T-helper 17 cell (primary cell): ENCODE measurements at regions not wholly inside any gene's neighbourhood (a gene's known extent, or its start where the extent isn't known, plus 50 kb on each side); places are given as distances from the start of the nearest gene placed in this dataset.
A peak's percentile ranks its signal among the peaks of the same experiment; 100 is the strongest.

Source experiments
- ATAC-seq: fragments of 150-1000 bp; cut with Tn5 transposase; 2 replicates; pipeline ENCODE4 v1.10.0; 2021; ENCODE audit warnings: mild to moderate bottlenecking, moderate library complexity
- DNase-seq, 3 donors: peaks; one replicate each; pipeline versions ENCODE4 v3.0.0 to v3.0.0-alpha.2; 2020 to 2021
- H3K9me3 ChIP-seq: one replicate; pipeline ENCODE4 v1.7.0; 2013; ENCODE audit warnings: low read length, mild to moderate bottlenecking; ENCODE audit not compliant: control insufficient read depth, poor library complexity, severe bottlenecking
- H3K27ac Mint-ChIP-seq: one replicate; pipeline ENCODE4 v1.8.0; 2022; ENCODE audit warnings: mild to moderate bottlenecking, moderate library complexity, mixed read lengths
- H3K27me3 Mint-ChIP-seq: one replicate; pipeline ENCODE4 v1.8.0; 2022; ENCODE audit warnings: mixed read lengths
- H3K36me3 Mint-ChIP-seq: one replicate; pipeline ENCODE4 v1.8.0; 2022; ENCODE audit warnings: low read depth, mixed read lengths
- H3K4me1 Mint-ChIP-seq: one replicate; pipeline ENCODE4 v1.8.0; 2022; ENCODE audit warnings: mild to moderate bottlenecking, mixed read lengths
- H3K4me3 Mint-ChIP-seq: one replicate; pipeline ENCODE4 v1.8.0; 2022; ENCODE audit warnings: mild to moderate bottlenecking, moderate library complexity, mixed read lengths

- H3K4me1 Mint-ChIP-seq = peaks cover 21% of the 10 kb centered on the region
- ATAC-seq = no peak
- peaks cover 2% of the 10 kb centered on the region for H3K36me3 Mint-ChIP-seq
- DNase-seq = no peak
- no peaks in the 10 kb centered on the region for H3K9me3 ChIP-seq
- H3K27ac Mint-ChIP-seq = no peak overlapping the region
- H3K4me3 Mint-ChIP-seq = peak overlapping the region; percentile 33
- no peaks in the 10 kb centered on the region for H3K27me3 Mint-ChIP-seq
These were observed 77.4 kb downstream of the NCOR2 start for GRCh38 chr12:124489915-124490583.

GRCh38 chr12:124489220-124489619 is 78.2 kb downstream of the NCOR2 start:
- H3K9me3 ChIP-seq = no peaks in the 10 kb centered on the region
- H3K4me3 Mint-ChIP-seq = no peak overlapping the region
- ATAC-seq = no peak
- peaks cover 18% of the 10 kb centered on the region for H3K4me1 Mint-ChIP-seq
- peaks cover 6% of the 10 kb centered on the region for H3K36me3 Mint-ChIP-seq
- peak overlapping the region; percentile 65 for H3K27ac Mint-ChIP-seq
- no peak for DNase-seq
- no peaks in the 10 kb centered on the region for H3K27me3 Mint-ChIP-seq

- ATAC-seq (no peak), DNase-seq (no peak)
- Mint-ChIP-seq H3K4me1 (peaks cover 17% of the 10 kb centered on the region), H3K36me3 (peaks cover 6% of the 10 kb centered on the region), H3K4me3 (no peak overlapping the region), H3K27me3 (no peaks in the 10 kb centered on the region), H3K27ac (peak overlapping the region; percentile 65)
- H3K9me3 ChIP-seq = no peaks in the 10 kb centered on the region
These were observed 78.9 kb downstream of the NCOR2 start for GRCh38 chr12:124488520-124488919.

GRCh38 chr12:124487834-124488165 is 79.6 kb downstream of the NCOR2 start:
- Mint-ChIP-seq H3K36me3 (peaks cover 6% of the 10 kb centered on the region), H3K27me3 (no peaks in the 10 kb centered on the region), H3K27ac (peak overlapping the region; percentile 65), H3K4me3 (no peak overlapping the region), H3K4me1 (peaks cover 13% of the 10 kb centered on the region)
- ATAC-seq (no peak), DNase-seq (no peak)
- H3K9me3 ChIP-seq = no peaks in the 10 kb centered on the region

GRCh38 chr12:124487066-124487833 is 80.2 kb downstream of the NCOR2 start:
- H3K27me3 Mint-ChIP-seq = no peaks in the 10 kb centered on the region
- no peak overlapping the region for H3K4me3 Mint-ChIP-seq
- H3K4me1 Mint-ChIP-seq = peaks cover 12% of the 10 kb centered on the region
- peak overlapping the region; percentile 65 for H3K27ac Mint-ChIP-seq
- no peak for DNase-seq
- H3K36me3 Mint-ChIP-seq = peaks cover 6% of the 10 kb centered on the region
- no peaks in the 10 kb centered on the region for H3K9me3 ChIP-seq
- ATAC-seq = no peak

GRCh38 chr12:124486346-124486963 is 81.0 kb downstream of the NCOR2 start:
- peaks cover 13% of the 10 kb centered on the region for H3K4me1 Mint-ChIP-seq
- peaks cover 6% of the 10 kb centered on the region for H3K36me3 Mint-ChIP-seq
- H3K4me3 Mint-ChIP-seq = no peak overlapping the region
- H3K9me3 ChIP-seq = no peaks in the 10 kb centered on the region
- no peak for DNase-seq
- no peak overlapping the region for H3K27ac Mint-ChIP-seq
- no peaks in the 10 kb centered on the region for H3K27me3 Mint-ChIP-seq
- no peak for ATAC-seq

GRCh38 chr12:124485371-124485770 is 82.0 kb downstream of the NCOR2 start:
- Mint-ChIP-seq H3K36me3 (peaks cover 8% of the 10 kb centered on the region), H3K4me1 (peaks cover 19% of the 10 kb centered on the region), H3K27me3 (no peaks in the 10 kb centered on the region), H3K27ac (peak overlapping the region; percentile 11), H3K4me3 (no peak overlapping the region)
- no peak for ATAC-seq
- DNase-seq = no peak
- no peaks in the 10 kb centered on the region for H3K9me3 ChIP-seq

GRCh38 chr12:124484526-124484953 is 82.9 kb downstream of the NCOR2 start:
- Mint-ChIP-seq H3K36me3 (peaks cover 8% of the 10 kb centered on the region), H3K4me3 (no peak overlapping the region), H3K27me3 (no peaks in the 10 kb centered on the region), H3K4me1 (peaks cover 20% of the 10 kb centered on the region), H3K27ac (no peak overlapping the region)
- ATAC-seq (peak; percentile 35), DNase-seq (no peak)
- no peaks in the 10 kb centered on the region for H3K9me3 ChIP-seq

GRCh38 chr12:124484067-124484466 is 83.3 kb downstream of the NCOR2 start:
- DNase-seq (no peak), ATAC-seq (no peak)
- Mint-ChIP-seq H3K27ac (no peak overlapping the region), H3K27me3 (no peaks in the 10 kb centered on the region), H3K4me3 (no peak overlapping the region), H3K4me1 (peaks cover 24% of the 10 kb centered on the region), H3K36me3 (peaks cover 8% of the 10 kb centered on the region)
- no peaks in the 10 kb centered on the region for H3K9me3 ChIP-seq

GRCh38 chr12:124482901-124483799 is 84.3 kb downstream of the NCOR2 start:
- no peak overlapping the region for H3K27ac Mint-ChIP-seq
- H3K36me3 Mint-ChIP-seq = peaks cover 12% of the 10 kb centered on the region
- no peak overlapping the region for H3K4me3 Mint-ChIP-seq
- H3K9me3 ChIP-seq = no peaks in the 10 kb centered on the region
- peaks cover 29% of the 10 kb centered on the region for H3K4me1 Mint-ChIP-seq
- DNase-seq (no peak), ATAC-seq (no peak)
- H3K27me3 Mint-ChIP-seq = no peaks in the 10 kb centered on the region

- Mint-ChIP-seq H3K27ac (no peak overlapping the region), H3K27me3 (no peaks in the 10 kb centered on the region), H3K4me1 (peaks cover 28% of the 10 kb centered on the region), H3K4me3 (no peak overlapping the region), H3K36me3 (peaks cover 13% of the 10 kb centered on the region)
- DNase-seq (no peak), ATAC-seq (no peak)
- no peaks in the 10 kb centered on the region for H3K9me3 ChIP-seq
These were observed 84.9 kb downstream of the NCOR2 start for GRCh38 chr12:124482567-124482893.

- Mint-ChIP-seq H3K27me3 (no peaks in the 10 kb centered on the region), H3K27ac (no peak overlapping the region), H3K4me3 (no peak overlapping the region), H3K36me3 (peaks cover 15% of the 10 kb centered on the region), H3K4me1 (peaks cover 30% of the 10 kb centered on the region)
- H3K9me3 ChIP-seq = no peaks in the 10 kb centered on the region
- DNase-seq (no peak), ATAC-seq (no peak)
These were observed 85.4 kb downstream of the NCOR2 start for GRCh38 chr12:124481772-124482566.
